HCT116 (cell line): ENCODE measurements at regions not wholly inside any gene's neighbourhood (a gene's known extent, or its start where the extent isn't known, plus 50 kb on each side); places are given as distances from the start of the nearest gene placed in this dataset.

ENCODE experiments used
- ATAC-seq: fragments of 200-7000 bp; cut with Tn5 transposase; 2 replicates; pipeline ENCODE4 v1.9.1; 2020; ENCODE audit warnings: mild to moderate bottlenecking, moderate library complexity
- BruUV-seq: library from RNA; stranded (reverse); fragments of 400-500 nt; replicated peaks from 2 replicates; lab custom pipeline; 2021; lab: Mats Ljungman, UMichigan
- CTCF ChIA-PET: fragments of 300-600 bp; sonication (Branson Sonifier 250); formaldehyde crosslinking; loops from one replicate; lab custom pipeline; 2021; ENCODE audit warnings: antibody characterized with exemption; lab: Charles Lee
- POLR2A ChIA-PET: fragments of 300-600, 350-600 bp; sonication (Branson Sonifier 250); formaldehyde crosslinking; loops from one replicate; lab custom pipeline; 2021; ENCODE audit warnings: antibody characterized with exemption; lab: Charles Lee
- RAD21 ChIA-PET, 2 experiments: fragments of 300-600 bp; sonication (Branson Sonifier 250); formaldehyde crosslinking; loops; one replicate each; lab custom pipeline; 2023; ENCODE audit warnings: low total read pairs in 2 of 2; ENCODE audit not compliant: uncharacterized antibody in 2 of 2, unreplicated experiment in 2 of 2, low non-redundant PET in 1 of 2; lab: Charles Lee
- DNase-seq: peaks from one replicate; pipeline ENCODE4 v3.0.0-alpha.2; 2010; ENCODE audit warnings: low read depth, low spot score
- H2AFZ ChIP-seq: fragments of 200-600 bp; shearing (Covaris generic), sonication (generic); 2 replicates; pipeline ENCODE4 v1.6.1; 2017; ENCODE audit warnings: low read depth, mixed run types, mixed read lengths, antibody characterized with exemption, low read length; ENCODE audit not compliant: poor library complexity, severe bottlenecking
- H3K27ac ChIP-seq: 2 replicates; pipeline ENCODE4 v1.5.1; 2012; ENCODE audit warnings: low read depth, low read length
- H3K27me3 ChIP-seq: fragments of 200-600 bp; sonication (generic); 2 replicates; pipeline ENCODE4 v1.6.1; 2016; ENCODE audit warnings: mixed run types, low read length, mixed read lengths; ENCODE audit not compliant: insufficient read depth
- H3K36me3 ChIP-seq, 2 experiments: fragments of 200-500 bp in 1 of 2; fragments of 200-600 bp in 1 of 2; sonication (Bioruptor generic) in 1 of 2; sonication (generic) in 1 of 2; 2 replicates each; pipeline versions ENCODE4 v1.5.1 to v1.6.1; 2014 to 2016; ENCODE audit warnings: low read length in 2 of 2, inconsistent platforms in 1 of 2, mixed read lengths in 1 of 2, mixed run types in 1 of 2; ENCODE audit not compliant: insufficient read depth in 2 of 2, control insufficient read depth in 1 of 2
- H3K4me1 ChIP-seq, 2 experiments: fragments of 200-600 bp in 1 of 2; sonication (generic) in 1 of 2; 2 replicates each; pipeline versions ENCODE4 v1.5.1 to v1.6.1; 2012 to 2017; ENCODE audit warnings: low read length in 2 of 2, inconsistent platforms in 1 of 2, mild to moderate bottlenecking in 1 of 2, mixed read lengths in 1 of 2, mixed run types in 1 of 2, moderate library complexity in 1 of 2; ENCODE audit not compliant: insufficient read depth in 2 of 2, control insufficient read depth in 1 of 2
- H3K4me2 ChIP-seq: fragments of 200-600 bp; sonication (generic); 2 replicates; pipeline ENCODE4 v1.6.1; 2017; ENCODE audit warnings: mixed run types, low read length, mixed read lengths
- H3K4me3 ChIP-seq, 2 experiments: fragments of 200-600 bp in 1 of 2; sonication (generic) in 1 of 2; replicated peaks in 1 of 2; 2 replicates each; pipeline ENCODE4 v1.5.1; 2011 to 2016; ENCODE audit warnings: low read length in 2 of 2, control low read depth in 1 of 2, low read depth in 1 of 2, mild to moderate bottlenecking in 1 of 2, mixed read lengths in 1 of 2, mixed run types in 1 of 2
- H3K79me2 ChIP-seq: fragments of 200-600 bp; sonication (generic); 2 replicates; pipeline ENCODE4 v1.6.1; 2017; ENCODE audit warnings: mild to moderate bottlenecking, mixed run types, low read length, moderate library complexity, mixed read lengths; ENCODE audit not compliant: insufficient read depth
- H3K9ac ChIP-seq: fragments of 200-600 bp; sonication (generic); 2 replicates; pipeline ENCODE4 v1.6.1; 2016; ENCODE audit warnings: low read length, mixed read lengths
- H3K9me2 ChIP-seq: fragments of 200-600 bp; sonication (generic), shearing (Covaris generic); 2 replicates; pipeline ENCODE4 v1.6.1; 2017; ENCODE audit warnings: mixed run types, mild to moderate bottlenecking, moderate library complexity; ENCODE audit not compliant: insufficient read depth
- H3K9me3 ChIP-seq, 2 experiments: fragments of 200-500 bp in 1 of 2; fragments of 200-600 bp in 1 of 2; sonication (Bioruptor generic) in 1 of 2; sonication (generic) in 1 of 2; 2 replicates each; pipeline ENCODE4 v1.6.1; 2014 to 2017; ENCODE audit warnings: low read length in 2 of 2, mixed read lengths in 2 of 2, inconsistent platforms in 1 of 2, low read depth in 1 of 2, mild to moderate bottlenecking in 1 of 2, mixed run types in 1 of 2, moderate library complexity in 1 of 2; ENCODE audit not compliant: control insufficient read depth in 1 of 2, insufficient read depth in 1 of 2
- H4K20me1 ChIP-seq: fragments of 200-600 bp; sonication (generic), shearing (Covaris generic); 2 replicates; pipeline ENCODE4 v1.6.1; 2017; ENCODE audit warnings: mixed run types, mild to moderate bottlenecking, moderate library complexity; ENCODE audit not compliant: insufficient read depth
- EZH2phosphoT487 ChIP-seq: fragments of 200-600 bp; IDR thresholded peaks from 2 replicates; pipeline ENCODE4 v1.6.1; 2018; ENCODE audit warnings: antibody characterized with exemption, borderline replicate concordance
- intact Hi-C: fragments of 100-400 bp; cut with micrococcal nuclease; formaldehyde crosslinking; loops from 2 replicates; pipeline ENCODE4 v1.10.0; 2022
- TF ChIP-seq, protein P1 (sequence below): IDR thresholded peaks from 2 replicates; pipeline ENCODE4 v1.6.1; 2011; ENCODE audit warnings: mild to moderate bottlenecking, low read length, moderate library complexity; ENCODE audit not compliant: insufficient replicate concordance; ENCODE audit errors: extremely low read depth

DNA sequence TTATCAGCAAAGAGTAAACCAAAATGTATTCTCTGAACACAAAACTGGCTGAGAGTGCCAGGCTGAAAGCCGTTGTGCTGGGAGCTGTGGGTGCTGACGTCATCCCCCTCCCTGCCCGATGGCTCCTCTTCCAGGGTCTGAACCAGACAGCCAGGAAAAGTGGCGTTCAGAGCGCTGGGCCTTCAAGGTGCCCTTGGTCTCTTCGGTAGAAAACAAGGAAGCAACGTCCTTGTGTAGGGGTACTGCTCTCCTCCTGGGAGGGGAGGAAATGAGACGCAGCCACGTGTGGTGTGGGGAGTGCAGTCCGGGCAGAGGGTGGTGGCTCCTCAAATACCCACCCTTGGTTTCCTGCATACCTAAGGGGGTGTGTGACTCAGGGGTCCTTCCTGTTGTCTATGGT is 394.7 kb downstream of the SEC14L1 start:
- no peak overlapping the region for H3K9ac ChIP-seq
- H2AFZ ChIP-seq = no peak overlapping the region
- H3K27ac ChIP-seq = no peak overlapping the region
- H3K27me3 ChIP-seq = peaks cover 21% of the 10 kb centered on the region; the same call in 1 of the 2 replicates
- ATAC-seq (no peak), DNase-seq (no peak)
- ChIA-PET RAD21 (interaction anchor here in 1 of 2 experiments (0.7 kb wide), 1 partner anchor 202 kb away, joined by 3 read pairs; no protein-coding TSS in a partner anchor), CTCF (no interaction called here), POLR2A (no interaction called here)
- no peaks in the 10 kb centered on the region for H3K4me1 ChIP-seq
- no peak overlapping the region for H3K4me2 ChIP-seq
- no peaks in the 10 kb centered on the region for H3K9me3 ChIP-seq
- no peaks in the 10 kb centered on the region for H3K36me3 ChIP-seq
- no peaks in the 10 kb centered on the region for H4K20me1 ChIP-seq
- intact Hi-C loops = no loop called here
- H3K4me3 ChIP-seq = no peak overlapping the region
- no peaks in the 10 kb centered on the region for H3K9me2 ChIP-seq
- no TSS peak for BruUV-seq
- no peaks in the 10 kb centered on the region for H3K79me2 ChIP-seq
- TF ChIP-seq, protein P1, sequence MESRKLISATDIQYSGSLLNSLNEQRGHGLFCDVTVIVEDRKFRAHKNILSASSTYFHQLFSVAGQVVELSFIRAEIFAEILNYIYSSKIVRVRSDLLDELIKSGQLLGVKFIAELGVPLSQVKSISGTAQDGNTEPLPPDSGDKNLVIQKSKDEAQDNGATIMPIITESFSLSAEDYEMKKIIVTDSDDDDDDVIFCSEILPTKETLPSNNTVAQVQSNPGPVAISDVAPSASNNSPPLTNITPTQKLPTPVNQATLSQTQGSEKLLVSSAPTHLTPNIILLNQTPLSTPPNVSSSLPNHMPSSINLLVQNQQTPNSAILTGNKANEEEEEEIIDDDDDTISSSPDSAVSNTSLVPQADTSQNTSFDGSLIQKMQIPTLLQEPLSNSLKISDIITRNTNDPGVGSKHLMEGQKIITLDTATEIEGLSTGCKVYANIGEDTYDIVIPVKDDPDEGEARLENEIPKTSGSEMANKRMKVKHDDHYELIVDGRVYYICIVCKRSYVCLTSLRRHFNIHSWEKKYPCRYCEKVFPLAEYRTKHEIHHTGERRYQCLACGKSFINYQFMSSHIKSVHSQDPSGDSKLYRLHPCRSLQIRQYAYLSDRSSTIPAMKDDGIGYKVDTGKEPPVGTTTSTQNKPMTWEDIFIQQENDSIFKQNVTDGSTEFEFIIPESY = no peak

GRCh38 chr17:77535892-77536291 is 395.1 kb downstream of the SEC14L1 start:
- peaks cover 21% of the 10 kb centered on the region; the same call in 1 of the 2 replicates for H3K27me3 ChIP-seq
- no peak for ATAC-seq
- BruUV-seq = no TSS peak

More at GRCh38 chr17:77535892-77536291, 395.1 kb downstream of the SEC14L1 start:
- TF ChIP-seq EZH2phosphoT487 = no peak
- TF ChIP-seq, all 23 proteins: peak for 0
- POLR2A ChIA-PET = no interaction called here
- DNase-seq = no peak
- Histone ChIP-seq H3K9me2 (no peaks in the 10 kb centered on the region), H3K36me3 (no peaks in the 10 kb centered on the region), H3K79me2 (no peaks in the 10 kb centered on the region), H3K4me2 (no peak overlapping the region), H3K4me1 (no peaks in the 10 kb centered on the region), H3K27ac (no peak overlapping the region), H4K20me1 (no peaks in the 10 kb centered on the region), H2AFZ (no peak overlapping the region), H3K4me3 (no peak overlapping the region), H3K9ac (no peak overlapping the region), H3K9me3 (no peaks in the 10 kb centered on the region)
- RAD21 ChIA-PET = no interaction called here
- CTCF ChIA-PET = no interaction called here
- intact Hi-C loops = no loop called here
